GM12878 (cell line): ENCODE measurements at regions not wholly inside any gene's neighbourhood (a gene's known extent, or its start where the extent isn't known, plus 50 kb on each side); places are given as distances from the start of the nearest gene placed in this dataset.

Experiments
- ATAC-seq: fragments of 200-7000 bp; cut with Tn5 transposase; 3 replicates; pipeline ENCODE4 v1.9.1; 2020; ENCODE audit warnings: mild to moderate bottlenecking, moderate library complexity
- BruUV-seq: library from RNA; stranded (reverse); fragments of 400-500 nt; replicated peaks from 2 replicates; lab custom pipeline; 2021; lab: Mats Ljungman, UMichigan
- CTCF ChIA-PET: fragments of 300-600 bp; sonication (Branson Sonifier 250); formaldehyde crosslinking; extraction: SDS; loops from one replicate; lab custom pipeline; 2021; ENCODE audit warnings: inconsistent platforms; lab: Yijun Ruan, JAX
- POLR2A ChIA-PET: fragments of 350-600 bp; formaldehyde crosslinking; extraction: SDS; loops from one replicate; lab custom pipeline; 2021; ENCODE audit warnings: inconsistent platforms; lab: Charles Lee
- RAD21 ChIA-PET: fragments of 300-600 bp; sonication (Branson Sonifier 250); formaldehyde crosslinking; loops from one replicate; lab custom pipeline; 2023; ENCODE audit warnings: antibody characterized with exemption; ENCODE audit not compliant: unreplicated experiment; lab: Charles Lee
- SMC1A ChIA-PET: fragments of 300-600 bp; sonication (Branson Sonifier 250); formaldehyde crosslinking; loops from one replicate; lab custom pipeline; 2023; ENCODE audit not compliant: unreplicated experiment, uncharacterized antibody; lab: Charles Lee
- DNase-seq: peaks from one replicate; pipeline ENCODE4 v3.0.0-alpha.2; 2011; ENCODE audit warnings: low read depth, low spot score
- FAIRE-seq: peaks from 3 replicates; lab custom pipeline; 2011; peaks lifted over from hg19 to GRCh38; lab: Jason Lieb, UNC
- H2AFZ ChIP-seq: 2 replicates; pipeline ENCODE4 v1.6.0; 2011; ENCODE audit warnings: low read depth, low read length, control low read depth; ENCODE audit not compliant: control insufficient read depth
- H3K27ac ChIP-seq: 2 replicates; pipeline ENCODE4 v1.5.1; 2011; ENCODE audit warnings: control low read depth; ENCODE audit not compliant: control insufficient read depth, insufficient read depth
- H3K27me3 ChIP-seq, 2 experiments: replicated peaks in 1 of 2; 2 replicates each; pipeline versions ENCODE4 v1.6.0 to v1.6.1; 2011; ENCODE audit warnings: low read length in 1 of 2; ENCODE audit not compliant: control insufficient read depth in 2 of 2, insufficient read depth in 2 of 2
- H3K36me3 ChIP-seq, 2 experiments: 2 replicates each; pipeline ENCODE4 v1.5.1; 2011; ENCODE audit warnings: low read length in 1 of 2; ENCODE audit not compliant: control insufficient read depth in 2 of 2, insufficient read depth in 2 of 2
- H3K4me1 ChIP-seq: 2 replicates; pipeline ENCODE4 v1.6.1; 2011; ENCODE audit warnings: mild to moderate bottlenecking, low read length, moderate library complexity, mixed read lengths; ENCODE audit not compliant: control insufficient read depth, insufficient read depth
- H3K4me2 ChIP-seq: 2 replicates; pipeline ENCODE4 v1.6.0; 2011; ENCODE audit warnings: control low read depth; ENCODE audit not compliant: control insufficient read depth, insufficient read depth
- H3K4me3 ChIP-seq: fragments of 200-600 bp; sonication (generic); 2 replicates; pipeline ENCODE4 v1.5.1; 2016
- H3K79me2 ChIP-seq: 2 replicates; pipeline ENCODE4 v1.6.0; 2011; ENCODE audit warnings: low read length; ENCODE audit not compliant: control insufficient read depth, insufficient read depth
- H3K9ac ChIP-seq: 2 replicates; pipeline ENCODE4 v1.8.0; 2011; ENCODE audit warnings: low read length, control low read depth, mixed read lengths; ENCODE audit not compliant: control insufficient read depth, insufficient read depth
- H3K9me3 ChIP-seq: replicated peaks from 3 replicates; pipeline ENCODE4 v1.5.1; 2011; ENCODE audit warnings: mild to moderate bottlenecking, low read length; ENCODE audit not compliant: control insufficient read depth, insufficient read depth
- H4K20me1 ChIP-seq: 2 replicates; pipeline ENCODE4 v1.6.0; 2011; ENCODE audit not compliant: control insufficient read depth, insufficient read depth
- CHD2 ChIP-seq: IDR thresholded peaks from 2 replicates; pipeline ENCODE4 v1.6.1; 2011; ENCODE audit warnings: low read depth, low read length, improper control_type of control experiment, borderline replicate concordance
- EZH2 ChIP-seq: IDR thresholded peaks from 2 replicates; pipeline ENCODE4 v1.6.1; 2012; ENCODE audit warnings: low read depth, mild to moderate bottlenecking, control low read depth, inconsistent platforms, low read length, borderline replicate concordance; ENCODE audit not compliant: control insufficient read depth
- FOXM1 ChIP-seq: IDR thresholded peaks from 2 replicates; pipeline ENCODE4 v1.6.1; 2012; ENCODE audit warnings: low read depth, mild to moderate bottlenecking, inconsistent platforms, low read length, moderate library complexity
- JUNB ChIP-seq: IDR thresholded peaks from 2 replicates; pipeline ENCODE4 v1.6.1; 2016; ENCODE audit warnings: antibody characterized with exemption, mild to moderate bottlenecking
- PAX8 ChIP-seq: fragments of 450-650 bp; IDR thresholded peaks from 2 replicates; pipeline ENCODE4 v1.6.1; 2017; ENCODE audit warnings: mild to moderate bottlenecking, moderate library complexity
- POLR2AphosphoS2 ChIP-seq: IDR thresholded peaks from 2 replicates; pipeline ENCODE4 v1.6.1; 2011; ENCODE audit warnings: low read depth, mild to moderate bottlenecking, low read length, improper control_type of control experiment, moderate library complexity
- RBBP5 ChIP-seq: fragments of 200-600 bp; sonication (generic); conservative IDR thresholded peaks from 2 replicates; pipeline ENCODE4 v1.6.1; 2016
- RFX5 ChIP-seq: IDR thresholded peaks from 2 replicates; pipeline ENCODE4 v1.6.1; 2011; ENCODE audit warnings: low read depth, low read length, improper control_type of control experiment
- SMAD1 ChIP-seq: fragments of 450-650 bp; IDR thresholded peaks from 2 replicates; pipeline ENCODE4 v1.6.1; 2018; ENCODE audit warnings: mild to moderate bottlenecking, low read depth; ENCODE audit not compliant: partially characterized antibody
- SP1 ChIP-seq: IDR thresholded peaks from one replicate; pipeline ENCODE4 v1.6.1; 2011; ENCODE audit warnings: low read depth, low read length
- SREBF1 ChIP-seq: IDR thresholded peaks from 2 replicates; pipeline ENCODE4 v1.6.1; 2012; ENCODE audit warnings: mild to moderate bottlenecking, low read length
- WGBS: methylation state at CpG from one replicate; pipeline ENCODE4 v1.1.6; 2016; ENCODE audit warnings: low lambda C conversion rate; ENCODE audit not compliant: insufficient replicate concordance, insufficient coverage; ENCODE audit errors: missing lambda C conversion rate; 5-methylcytosine and 5-hydroxymethylcytosine counted together
- in situ Hi-C: fragments of 300-500 bp; cut with MboI; formaldehyde crosslinking; loops from 9 replicates; pipeline ENCODE4 v1.14.3; 2018; ENCODE audit warnings: mixed read lengths
- intact Hi-C: fragments of 100-400 bp; cut with micrococcal nuclease; formaldehyde crosslinking; loops from one replicate; pipeline ENCODE4 v1.14.2; 2022; ENCODE audit not compliant: unreplicated experiment
- TF ChIP-seq, protein P1 (sequence below): fragments of 450-650 bp; IDR thresholded peaks from 2 replicates; pipeline ENCODE4 v1.6.1; 2017; ENCODE audit warnings: mild to moderate bottlenecking, moderate library complexity

GRCh38 chr4:134144337-134144736 lies 57.3 kb downstream of the PABPC4L start:
- DNase-seq (no peak), ATAC-seq (no peak), FAIRE-seq (no peak)
- 3% methylated on average over 2 of the region's 2 CpGs for WGBS
- Histone ChIP-seq H3K36me3 (no peaks in the 10 kb centered on the region), H3K4me3 (no peak overlapping the region), H3K4me1 (no peaks in the 10 kb centered on the region), H3K27ac (no peak overlapping the region), H3K4me2 (no peak overlapping the region), H3K79me2 (no peaks in the 10 kb centered on the region), H2AFZ (no peak overlapping the region), H3K9ac (no peak overlapping the region), H3K27me3 (no peaks in the 10 kb centered on the region), H4K20me1 (no peaks in the 10 kb centered on the region), H3K9me3 (no peaks in the 10 kb centered on the region)
- TF ChIP-seq RFX5 (no peak), PAX8 (no peak), SMAD1 (no peak), SP1 (no peak), FOXM1 (no peak), EZH2 (no peak), RBBP5 (no peak), JUNB (no peak), POLR2AphosphoS2 (no peak), CHD2 (no peak), SREBF1 (no peak)
- TF ChIP-seq, protein P1, sequence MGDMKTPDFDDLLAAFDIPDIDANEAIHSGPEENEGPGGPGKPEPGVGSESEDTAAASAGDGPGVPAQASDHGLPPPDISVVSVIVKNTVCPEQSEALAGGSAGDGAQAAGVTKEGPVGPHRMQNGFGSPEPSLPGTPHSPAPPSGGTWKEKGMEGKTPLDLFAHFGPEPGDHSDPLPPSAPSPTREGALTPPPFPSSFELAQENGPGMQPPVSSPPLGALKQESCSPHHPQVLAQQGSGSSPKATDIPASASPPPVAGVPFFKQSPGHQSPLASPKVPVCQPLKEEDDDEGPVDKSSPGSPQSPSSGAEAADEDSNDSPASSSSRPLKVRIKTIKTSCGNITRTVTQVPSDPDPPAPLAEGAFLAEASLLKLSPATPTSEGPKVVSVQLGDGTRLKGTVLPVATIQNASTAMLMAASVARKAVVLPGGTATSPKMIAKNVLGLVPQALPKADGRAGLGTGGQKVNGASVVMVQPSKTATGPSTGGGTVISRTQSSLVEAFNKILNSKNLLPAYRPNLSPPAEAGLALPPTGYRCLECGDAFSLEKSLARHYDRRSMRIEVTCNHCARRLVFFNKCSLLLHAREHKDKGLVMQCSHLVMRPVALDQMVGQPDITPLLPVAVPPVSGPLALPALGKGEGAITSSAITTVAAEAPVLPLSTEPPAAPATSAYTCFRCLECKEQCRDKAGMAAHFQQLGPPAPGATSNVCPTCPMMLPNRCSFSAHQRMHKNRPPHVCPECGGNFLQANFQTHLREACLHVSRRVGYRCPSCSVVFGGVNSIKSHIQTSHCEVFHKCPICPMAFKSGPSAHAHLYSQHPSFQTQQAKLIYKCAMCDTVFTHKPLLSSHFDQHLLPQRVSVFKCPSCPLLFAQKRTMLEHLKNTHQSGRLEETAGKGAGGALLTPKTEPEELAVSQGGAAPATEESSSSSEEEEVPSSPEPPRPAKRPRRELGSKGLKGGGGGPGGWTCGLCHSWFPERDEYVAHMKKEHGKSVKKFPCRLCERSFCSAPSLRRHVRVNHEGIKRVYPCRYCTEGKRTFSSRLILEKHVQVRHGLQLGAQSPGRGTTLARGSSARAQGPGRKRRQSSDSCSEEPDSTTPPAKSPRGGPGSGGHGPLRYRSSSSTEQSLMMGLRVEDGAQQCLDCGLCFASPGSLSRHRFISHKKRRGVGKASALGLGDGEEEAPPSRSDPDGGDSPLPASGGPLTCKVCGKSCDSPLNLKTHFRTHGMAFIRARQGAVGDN = no peak
- in situ Hi-C loops = no loop called here
- SMC1A ChIA-PET = no interaction called here
- POLR2A ChIA-PET = no interaction called here
- BruUV-seq = no TSS peak
- CTCF ChIA-PET = no interaction called here
- intact Hi-C loops = no loop called here
- RAD21 ChIA-PET = no interaction called here
